Prostate gland (tissue), 2 donors: ENCODE measurements at regions not wholly inside any gene's neighbourhood (a gene's known extent, or its start where the extent isn't known, plus 50 kb on each side); places are given as distances from the start of the nearest gene placed in this dataset.

Experiments
- DNase-seq: peaks from one replicate; pipeline ENCODE4 v3.0.0-alpha.2; 2019; ENCODE audit warnings: low spot score
- H3K27ac ChIP-seq, 2 donors: fragments of 200-600 bp; sonication (generic); 2 replicates each; pipeline ENCODE4 v1.5.1; 2017 to 2019
- H3K27me3 ChIP-seq: fragments of 200-600 bp; sonication (generic); replicated peaks from 2 replicates; pipeline ENCODE4 v1.5.1; 2019; ENCODE audit not compliant: insufficient read depth
- H3K36me3 ChIP-seq, 2 donors: fragments of 200-600 bp; sonication (generic); 1 replicate in 1 of 2; 2 replicates in 1 of 2; pipeline versions ENCODE4 v1.5.1 to v1.8.1; 2017 to 2019
- H3K4me1 ChIP-seq: fragments of 200-600 bp; sonication (generic); replicated peaks from 2 replicates; pipeline ENCODE4 v1.5.1; 2019
- H3K4me3 ChIP-seq, 2 donors: fragments of 200-600 bp; sonication (generic); 2 replicates each; pipeline ENCODE4 v1.5.1; 2017 to 2019
- H3K9me3 ChIP-seq: fragments of 200-600 bp; sonication (generic); 2 replicates; pipeline ENCODE4 v1.5.1; 2017
- CTCF ChIP-seq, 4 experiments: fragments of 200-600 bp in 2 of 4; fragments of 450-650 bp in 2 of 4; sonication (generic) in 2 of 4; IDR thresholded peaks; 1 replicate in 3 of 4; 2 replicates in 1 of 4; pipeline ENCODE4 v1.5.1; 2016 to 2019; ENCODE audit warnings: antibody characterized with exemption in 4 of 4, mild to moderate bottlenecking in 2 of 4, moderate library complexity in 2 of 4
- POLR2A ChIP-seq: fragments of 450-650 bp; IDR thresholded peaks from one replicate; pipeline ENCODE4 v1.6.1; 2016; ENCODE audit warnings: antibody characterized with exemption, mild to moderate bottlenecking
- POLR2AphosphoS5 ChIP-seq: sonication (generic); formaldehyde crosslinking; IDR thresholded peaks from one replicate; pipeline ENCODE4 v1.6.1; 2017; ENCODE audit warnings: antibody characterized with exemption
- WGBS: methylation state at CpG from one replicate; pipeline ENCODE4 v1.1.5; 2018; 5-methylcytosine and 5-hydroxymethylcytosine counted together
- intact Hi-C: fragments of 100-400 bp; cut with DNase I; formaldehyde crosslinking; loops from one replicate; pipeline ENCODE4 v1.14.2; 2022

- H3K9me3 ChIP-seq = no peaks in the 10 kb centered on the region
- no peak for DNase-seq
- no peaks in the 10 kb centered on the region for H3K4me1 ChIP-seq
- H3K36me3 ChIP-seq = no peaks in the 10 kb centered on the region
- TF ChIP-seq POLR2AphosphoS5 (no peak), POLR2A (no peak), CTCF (IDR thresholded peaks at IDR 0.05) (no peak)
- 71% methylated on average over 2 of the region's 2 CpGs for WGBS
- no peak overlapping the region for H3K27ac ChIP-seq
- intact Hi-C loops = no loop called here
- no peak overlapping the region for H3K4me3 ChIP-seq
- no peaks in the 10 kb centered on the region for H3K27me3 ChIP-seq
Measured at GRCh38 chr17:53118948-53119347, 703.8 kb upstream of the KIF2B start.

DNA sequence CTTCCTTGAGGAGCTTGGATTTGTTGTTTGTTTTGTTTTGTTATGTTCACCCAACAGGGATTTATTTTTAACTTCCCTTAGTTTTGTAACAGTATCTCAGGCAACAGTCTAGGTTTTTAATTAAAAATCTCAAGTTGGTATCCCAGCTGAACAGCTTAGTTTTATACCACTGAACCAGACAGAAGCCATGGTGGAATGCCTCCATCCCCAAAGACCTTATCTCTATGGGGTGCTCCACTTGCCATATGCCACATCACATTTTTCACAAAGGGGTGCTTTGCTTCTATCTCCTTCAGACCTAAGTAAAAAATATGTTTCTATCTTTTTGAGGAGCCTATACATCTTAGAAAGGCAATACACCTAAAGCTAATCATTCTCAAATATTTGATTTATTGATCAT lies 715.8 kb upstream of the KIF2B start:
- no peaks in the 10 kb centered on the region for H3K36me3 ChIP-seq
- intact Hi-C loops = no loop called here
- no peaks in the 10 kb centered on the region for H3K9me3 ChIP-seq
- no peak overlapping the region for H3K27ac ChIP-seq
- no peaks in the 10 kb centered on the region for H3K4me1 ChIP-seq
- no peak for TF ChIP-seq POLR2AphosphoS5
- no peak for TF ChIP-seq CTCF (IDR thresholded peaks at IDR 0.05)
- no peak for TF ChIP-seq POLR2A
- H3K27me3 ChIP-seq = no peaks in the 10 kb centered on the region
- no peak for DNase-seq
- H3K4me3 ChIP-seq = no peak overlapping the region

- Histone ChIP-seq H3K4me1 (no peaks in the 10 kb centered on the region), H3K36me3 (no peaks in the 10 kb centered on the region), H3K4me3 (no peak overlapping the region), H3K9me3 (no peaks in the 10 kb centered on the region), H3K27ac (no peak overlapping the region), H3K27me3 (no peaks in the 10 kb centered on the region)
- TF ChIP-seq POLR2AphosphoS5 (no peak), POLR2A (no peak), CTCF (IDR thresholded peaks at IDR 0.05) (no peak)
- no peak for DNase-seq
- intact Hi-C loops = no loop called here
- 86% methylated on average over 2 of the region's 2 CpGs for WGBS
Measured at GRCh38 chr17:53101706-53102105, 721.0 kb upstream of the KIF2B start.

- intact Hi-C loops = no loop called here
- WGBS = 47% methylated on average over 3 of the region's 3 CpGs
- no peak for TF ChIP-seq POLR2A
- TF ChIP-seq CTCF (IDR thresholded peaks at IDR 0.05) = no peak
- TF ChIP-seq POLR2AphosphoS5 = no peak
- Histone ChIP-seq H3K4me3 (no peak overlapping the region), H3K27me3 (no peaks in the 10 kb centered on the region), H3K27ac (no peak overlapping the region), H3K36me3 (no peaks in the 10 kb centered on the region), H3K4me1 (no peaks in the 10 kb centered on the region), H3K9me3 (no peaks in the 10 kb centered on the region)
- DNase-seq = no peak
Measured at GRCh38 chr17:53100126-53100525, 722.6 kb upstream of the KIF2B start.

DNA sequence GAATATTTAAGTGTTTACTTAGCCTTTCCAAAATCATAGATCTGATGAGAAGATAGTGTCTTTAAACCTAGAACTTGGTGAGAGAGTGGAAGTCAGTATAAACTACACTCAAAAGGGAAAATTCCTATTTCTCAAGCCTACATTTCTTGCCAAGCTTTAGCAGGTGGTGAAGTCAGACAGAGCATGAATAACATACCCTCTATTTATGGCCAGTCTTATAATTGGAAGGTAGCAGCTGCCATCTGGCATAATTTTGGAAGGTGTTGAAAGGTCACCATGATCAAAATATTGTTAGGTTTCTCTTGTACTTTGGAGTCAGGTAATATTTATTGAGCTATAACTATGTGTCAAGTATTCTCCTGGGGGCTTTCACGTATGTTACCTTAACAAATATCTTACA lies 729.3 kb upstream of the KIF2B start:
- DNase-seq = no peak
- H3K4me3 ChIP-seq = no peak overlapping the region
- no peaks in the 10 kb centered on the region for H3K27me3 ChIP-seq
- no peak for TF ChIP-seq POLR2AphosphoS5
- no peak for TF ChIP-seq CTCF (IDR thresholded peaks at IDR 0.05)
- no peak for TF ChIP-seq POLR2A
- H3K4me1 ChIP-seq = no peaks in the 10 kb centered on the region
- no peaks in the 10 kb centered on the region for H3K36me3 ChIP-seq
- no peaks in the 10 kb centered on the region for H3K9me3 ChIP-seq
- 28% methylated on average over 1 of the region's 1 CpG for WGBS
- H3K27ac ChIP-seq = no peak overlapping the region
- intact Hi-C loops = no loop called here
